ENCODE measurements at regions not wholly inside any gene's neighbourhood (a gene's known extent, or its start where the extent isn't known, plus 50 kb on each side); places are given as distances from the start of the nearest gene placed in this dataset.

GRCh38 chr14:28629328-28630004 is 137.1 kb upstream of the FOXG1 start:
- no peak for TF ChIP-seq CTCF (IDR thresholded peaks at IDR 0.05; ENCODE audit: low read depth, low read length, poor library complexity, severe bottlenecking)
- TF ChIP-seq EZH2phosphoT487 (IDR thresholded peaks at IDR 0.05; ENCODE audit: borderline replicate concordance, low read length), result no peak

All from DOHH2 (cell line).